Neutrophil (primary cell): ENCODE measurements at regions not wholly inside any gene's neighbourhood (a gene's known extent, or its start where the extent isn't known, plus 50 kb on each side); places are given as distances from the start of the nearest gene placed in this dataset.

ENCODE experiments used
- H3K27ac ChIP-seq: fragments of 200-600 bp; sonication (generic); 2 replicates; pipeline ENCODE4 v1.5.1; 2016; ENCODE audit warnings: mild to moderate bottlenecking, moderate library complexity
- H3K27me3 ChIP-seq: fragments of 200-600 bp; sonication (generic); 2 replicates; pipeline ENCODE4 v1.6.0; 2016; ENCODE audit warnings: mild to moderate bottlenecking
- H3K36me3 ChIP-seq: fragments of 200-600 bp; sonication (generic); 2 replicates; pipeline ENCODE4 v1.5.1; 2017
- H3K4me1 ChIP-seq, 2 experiments: fragments of 200-600 bp in 1 of 2; sonication (generic) in 1 of 2; 1 replicate in 1 of 2; 2 replicates in 1 of 2; pipeline versions ENCODE4 v1.5.1 to v1.6.1; 2013 to 2016; ENCODE audit warnings: low read depth in 1 of 2, low read length in 1 of 2, mild to moderate bottlenecking in 1 of 2, moderate library complexity in 1 of 2; ENCODE audit not compliant: control insufficient read depth in 1 of 2, insufficient read depth in 1 of 2
- H3K4me3 ChIP-seq, 2 experiments: fragments of 200-600 bp in 1 of 2; sonication (generic) in 1 of 2; 1 replicate in 1 of 2; 2 replicates in 1 of 2; pipeline ENCODE4 v1.5.1; 2013 to 2016; ENCODE audit warnings: low read depth in 1 of 2, low read length in 1 of 2, mild to moderate bottlenecking in 1 of 2, moderate library complexity in 1 of 2
- H3K9me3 ChIP-seq: fragments of 200-600 bp; sonication (generic); 2 replicates; pipeline ENCODE4 v1.5.1; 2016
- CTCF ChIP-seq: fragments of 200-600 bp; sonication (generic); IDR thresholded peaks from 2 replicates; pipeline ENCODE4 v1.5.1; 2016; ENCODE audit warnings: antibody characterized with exemption

GRCh38 chr5:116668390-116668789 is 93.8 kb upstream of the SEMA6A start:
- Histone ChIP-seq H3K27me3 (no peaks in the 10 kb centered on the region), H3K27ac (no peak overlapping the region), H3K9me3 (no peaks in the 10 kb centered on the region), H3K4me3 (no peak overlapping the region), H3K36me3 (no peaks in the 10 kb centered on the region), H3K4me1 (no peaks in the 10 kb centered on the region)
- TF ChIP-seq CTCF, result no peak

GRCh38 chr5:116666901-116667300 is 92.3 kb upstream of the SEMA6A start:
- no peak overlapping the region for H3K4me3 ChIP-seq
- no peaks in the 10 kb centered on the region for H3K4me1 ChIP-seq
- H3K27ac ChIP-seq, result no peak overlapping the region
- no peaks in the 10 kb centered on the region for H3K27me3 ChIP-seq
- no peaks in the 10 kb centered on the region for H3K36me3 ChIP-seq
- no peaks in the 10 kb centered on the region for H3K9me3 ChIP-seq
- TF ChIP-seq CTCF, result no peak

DNA sequence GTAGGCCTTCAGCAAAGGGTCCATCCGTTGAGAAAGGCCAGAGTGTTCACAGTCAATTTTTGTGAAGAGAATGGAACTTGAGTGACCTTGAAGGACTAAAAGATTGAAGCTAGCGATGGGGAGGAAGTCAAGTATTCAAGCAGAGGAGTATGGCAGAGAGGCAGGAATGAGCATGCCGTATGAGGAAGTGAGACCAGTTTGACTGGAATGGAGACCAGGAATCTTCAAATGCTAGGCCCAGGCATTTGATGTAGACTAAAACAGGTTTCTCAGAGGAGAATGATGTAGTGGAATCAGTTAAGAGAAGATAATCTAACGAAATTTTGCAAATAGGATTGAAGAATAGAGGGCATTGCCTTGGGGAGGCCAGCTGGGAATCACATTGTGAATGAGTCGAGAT is 90.4 kb upstream of the SEMA6A start:
- Histone ChIP-seq H3K27me3 (no peaks in the 10 kb centered on the region), H3K9me3 (no peaks in the 10 kb centered on the region), H3K4me3 (no peak overlapping the region), H3K36me3 (no peaks in the 10 kb centered on the region), H3K27ac (no peak overlapping the region), H3K4me1 (no peaks in the 10 kb centered on the region)
- TF ChIP-seq CTCF, result no peak

DNA sequence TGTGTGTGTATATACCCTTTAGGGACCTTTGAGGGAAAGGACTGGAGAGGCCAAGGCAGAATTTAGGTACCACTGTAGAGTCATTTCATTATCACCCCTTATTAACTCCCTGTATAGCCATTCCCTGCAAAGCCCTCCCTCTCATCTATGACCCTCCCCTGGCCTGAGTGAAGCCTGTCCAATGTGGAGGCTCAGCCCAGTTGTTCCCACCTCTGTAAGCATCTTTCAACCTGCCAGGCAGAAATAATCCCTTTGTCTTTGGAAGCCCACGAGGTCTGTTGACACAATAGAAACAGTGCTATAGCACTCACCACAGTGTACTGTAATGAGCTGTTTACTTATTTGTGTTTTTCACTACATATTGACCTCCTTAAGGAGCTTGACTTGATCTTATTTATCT is 88.5 kb upstream of the SEMA6A start:
- H3K27ac ChIP-seq, result no peak overlapping the region

GRCh38 chr5:116661419-116661818 is 86.8 kb upstream of the SEMA6A start:
- Histone ChIP-seq H3K36me3 (no peaks in the 10 kb centered on the region), H3K9me3 (no peaks in the 10 kb centered on the region), H3K4me3 (no peak overlapping the region), H3K27me3 (peaks cover 12% of the 10 kb centered on the region), H3K27ac (no peak overlapping the region), H3K4me1 (no peaks in the 10 kb centered on the region)
- no peak for TF ChIP-seq CTCF

More for the DNA sequence above, 88.5 kb upstream of the SEMA6A start:
- no peaks in the 10 kb centered on the region for H3K36me3 ChIP-seq
- H3K9me3 ChIP-seq, result no peaks in the 10 kb centered on the region
- peaks cover 5% of the 10 kb centered on the region for H3K27me3 ChIP-seq
- no peak for TF ChIP-seq CTCF
- H3K4me1 ChIP-seq, result no peaks in the 10 kb centered on the region
- H3K4me3 ChIP-seq, result no peak overlapping the region

GRCh38 chr5:116660929-116661328 is 86.3 kb upstream of the SEMA6A start:
- Histone ChIP-seq H3K36me3 (no peaks in the 10 kb centered on the region), H3K9me3 (no peaks in the 10 kb centered on the region), H3K27me3 (peaks cover 12% of the 10 kb centered on the region), H3K4me1 (no peaks in the 10 kb centered on the region), H3K4me3 (no peak overlapping the region), H3K27ac (no peak overlapping the region)
- no peak for TF ChIP-seq CTCF
